ENCODE measurements at regions not wholly inside any gene's neighbourhood (a gene's known extent, or its start where the extent isn't known, plus 50 kb on each side); places are given as distances from the start of the nearest gene placed in this dataset.

- no peak for ATAC-seq
- no peak for DNase-seq (ENCODE audit: low spot score)
Observed at GRCh38 chr20:60540591-60540990, 582.4 kb downstream of the CDH26 start.

- no peak for ATAC-seq
- DNase-seq (ENCODE audit: low spot score): no peak
Observed at GRCh38 chr20:60541991-60542390, 583.8 kb downstream of the CDH26 start.

- DNase-seq (ENCODE audit: low spot score): no peak
- ATAC-seq: no peak
Observed at GRCh38 chr20:60543598-60543997, 585.4 kb downstream of the CDH26 start.

GRCh38 chr20:60553095-60553494 lies 594.9 kb downstream of the CDH26 start:
- ATAC-seq (no peak), DNase-seq (ENCODE audit: low spot score) (no peak)

GRCh38 chr20:60558486-60558885 lies 600.3 kb downstream of the CDH26 start:
- DNase-seq (ENCODE audit: low spot score) (no peak), ATAC-seq (no peak)

- DNase-seq (ENCODE audit: low spot score): no peak
Observed at GRCh38 chr20:60559462-60559861, 601.2 kb downstream of the CDH26 start.

GRCh38 chr20:60561052-60561451 lies 602.8 kb downstream of the CDH26 start:
- DNase-seq (ENCODE audit: low spot score): no peak
- no peak for ATAC-seq

More at GRCh38 chr20:60559462-60559861, 601.2 kb downstream of the CDH26 start:
- ATAC-seq: no peak

GRCh38 chr20:60565083-60565482 lies 606.9 kb downstream of the CDH26 start:
- ATAC-seq (no peak), DNase-seq (ENCODE audit: low spot score) (no peak)

- no peak for DNase-seq (ENCODE audit: low spot score)
- no peak for ATAC-seq
Observed at GRCh38 chr20:60565551-60565950, 607.3 kb downstream of the CDH26 start.

- no peak for DNase-seq (ENCODE audit: low spot score)
- ATAC-seq: no peak
Observed at GRCh38 chr20:60569116-60569515, 610.9 kb downstream of the CDH26 start.

- DNase-seq (ENCODE audit: low spot score) (no peak), ATAC-seq (no peak)
Observed at GRCh38 chr20:60570481-60571277, 612.5 kb downstream of the CDH26 start.

GRCh38 chr20:60573003-60573680 lies 614.9 kb downstream of the CDH26 start:
- ATAC-seq (no peak), DNase-seq (ENCODE audit: low spot score) (no peak)

GRCh38 chr20:60576236-60576635 lies 618.0 kb downstream of the CDH26 start:
- DNase-seq (ENCODE audit: low spot score) (no peak), ATAC-seq (no peak)

GRCh38 chr20:60579941-60580515 lies 621.8 kb downstream of the CDH26 start:
- no peak for ATAC-seq
- DNase-seq (ENCODE audit: low spot score): no peak

GRCh38 chr20:60581606-60582115 lies 623.4 kb downstream of the CDH26 start:
- DNase-seq (ENCODE audit: low spot score): no peak

GRCh38 chr20:60583741-60584140 lies 625.5 kb downstream of the CDH26 start:
- no peak for ATAC-seq

More at GRCh38 chr20:60581606-60582115, 623.4 kb downstream of the CDH26 start:
- no peak for ATAC-seq

GRCh38 chr20:60584221-60584620 lies 626.0 kb downstream of the CDH26 start:
- no peak for ATAC-seq
- no peak for DNase-seq (ENCODE audit: low spot score)

More at GRCh38 chr20:60583741-60584140, 625.5 kb downstream of the CDH26 start:
- DNase-seq (ENCODE audit: low spot score): no peak

- DNase-seq (ENCODE audit: low spot score) (no peak), ATAC-seq (no peak)
Observed at GRCh38 chr20:60585651-60586050, 627.4 kb downstream of the CDH26 start.

GRCh38 chr20:60586269-60587050 lies 628.2 kb downstream of the CDH26 start:
- DNase-seq (ENCODE audit: low spot score) (no peak), ATAC-seq (no peak)

- ATAC-seq (no peak), DNase-seq (ENCODE audit: low spot score) (no peak)
Observed at GRCh38 chr20:60587986-60588385, 629.8 kb downstream of the CDH26 start.

- ATAC-seq (no peak), DNase-seq (ENCODE audit: low spot score) (no peak)
Observed at GRCh38 chr20:60589623-60590022, 631.4 kb downstream of the CDH26 start.

Data from left lobe of liver (tissue), 2 donors.